Dedifferentiated amniotic fluid mesenchymal stem cell (primary cell): ENCODE measurements at regions not wholly inside any gene's neighbourhood (a gene's known extent, or its start where the extent isn't known, plus 50 kb on each side); places are given as distances from the start of the nearest gene placed in this dataset.
"Not testable (repeated sequence)": the region's sequence is repeated elsewhere in the genome, so short reads cannot be mapped to it uniquely, and the experiment has no call there.

Source experiments
- DNase-seq: peaks from one replicate; pipeline ENCODE4 v3.0.0-alpha.2; 2016; ENCODE audit errors: extremely low spot score

DNA sequence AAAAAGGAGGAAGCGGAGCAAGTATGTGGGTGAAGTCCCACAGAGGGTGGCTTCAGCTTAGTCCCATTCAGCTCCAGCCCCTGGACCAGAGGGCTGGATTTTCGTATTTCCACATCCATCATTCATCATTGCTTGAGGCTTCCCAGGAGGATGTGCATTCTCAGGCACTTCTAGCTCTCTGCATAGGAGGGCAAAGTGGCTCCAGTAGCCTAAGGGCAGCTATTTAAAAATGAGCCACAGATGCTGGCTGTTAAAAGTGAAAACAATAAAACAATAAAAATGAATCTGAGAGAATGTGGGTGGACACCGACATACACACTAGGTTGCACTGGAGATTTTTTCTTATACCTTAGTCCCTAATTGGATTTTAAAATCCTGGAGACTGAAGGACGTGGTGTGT lies 629.2 kb upstream of the ZNF385D start:
- no peak for DNase-seq

DNA sequence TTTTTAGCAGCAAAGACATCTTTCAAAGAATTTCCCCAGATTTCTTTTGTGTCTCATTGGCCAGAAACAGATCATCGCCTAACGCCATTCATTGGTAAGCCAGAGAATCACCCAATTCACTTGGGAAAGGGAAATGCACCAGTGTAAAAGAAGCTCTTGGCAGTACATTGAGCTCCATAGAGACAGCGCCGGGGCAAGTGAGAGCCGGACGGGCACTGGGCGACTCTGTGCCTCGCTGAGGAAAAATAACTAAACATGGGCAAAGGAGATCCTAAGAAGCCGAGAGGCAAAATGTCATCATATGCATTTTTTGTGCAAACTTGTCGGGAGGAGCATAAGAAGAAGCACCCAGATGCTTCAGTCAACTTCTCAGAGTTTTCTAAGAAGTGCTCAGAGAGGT lies 630.6 kb upstream of the ZNF385D start:
- not testable (repeated sequence) for DNase-seq

DNA sequence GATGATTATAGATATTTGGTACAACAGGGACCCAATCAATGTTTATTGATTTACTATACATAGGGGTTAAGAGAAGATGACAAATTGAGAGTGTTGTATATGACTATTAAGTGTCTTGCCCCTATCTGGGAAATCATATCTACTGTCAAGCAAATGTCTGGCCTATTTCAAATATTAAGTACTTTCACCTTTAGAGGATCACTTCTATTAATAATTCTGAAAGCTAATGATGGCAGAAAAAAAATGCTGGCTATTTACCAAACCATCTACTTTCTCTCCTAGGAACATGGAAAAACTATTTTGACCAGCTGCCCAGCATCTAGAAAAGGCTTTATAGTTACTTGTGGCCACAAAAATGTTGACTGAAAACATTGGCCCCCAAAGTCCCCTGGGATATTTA lies 632.3 kb upstream of the ZNF385D start:
- DNase-seq: no peak

DNA sequence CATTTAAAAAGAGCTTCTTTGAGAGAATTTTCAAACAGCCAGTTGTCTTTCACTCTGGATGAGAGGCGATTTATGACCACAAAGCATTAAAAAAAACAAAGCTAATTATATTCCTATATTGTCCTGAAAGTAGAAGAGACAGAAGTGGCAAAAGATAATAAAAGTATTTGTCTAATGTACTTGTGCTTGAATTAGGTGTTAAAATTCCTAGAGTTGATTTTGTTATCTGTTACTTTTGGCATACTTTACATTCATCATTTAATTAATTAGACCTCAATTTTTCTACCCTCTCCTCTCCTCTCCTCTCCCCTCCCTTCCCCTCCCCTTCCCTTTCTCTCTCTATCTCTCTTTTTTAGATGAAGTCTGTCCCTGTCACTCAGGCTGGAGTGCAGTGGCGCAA lies 635.1 kb upstream of the ZNF385D start:
- DNase-seq: no peak

DNA sequence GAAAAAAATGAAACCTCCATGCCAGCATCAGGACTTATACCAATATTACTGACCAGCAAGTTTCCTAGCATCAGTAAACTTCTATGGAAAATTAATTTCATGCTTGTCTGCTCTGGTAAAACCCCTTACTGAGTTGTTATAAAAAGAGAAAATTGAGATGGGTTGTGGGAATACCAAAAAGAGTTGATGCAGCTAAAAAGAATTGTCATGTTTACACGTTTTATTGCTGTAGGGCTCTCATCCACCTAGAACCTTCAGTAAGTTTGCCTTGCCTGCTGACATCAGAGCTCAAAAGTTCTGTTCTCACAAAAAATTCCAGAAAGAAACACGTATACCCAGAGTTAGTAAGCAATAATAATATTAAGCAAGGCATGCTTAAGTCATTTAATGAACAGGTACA lies 641.3 kb upstream of the ZNF385D start:
- DNase-seq: no peak

DNA sequence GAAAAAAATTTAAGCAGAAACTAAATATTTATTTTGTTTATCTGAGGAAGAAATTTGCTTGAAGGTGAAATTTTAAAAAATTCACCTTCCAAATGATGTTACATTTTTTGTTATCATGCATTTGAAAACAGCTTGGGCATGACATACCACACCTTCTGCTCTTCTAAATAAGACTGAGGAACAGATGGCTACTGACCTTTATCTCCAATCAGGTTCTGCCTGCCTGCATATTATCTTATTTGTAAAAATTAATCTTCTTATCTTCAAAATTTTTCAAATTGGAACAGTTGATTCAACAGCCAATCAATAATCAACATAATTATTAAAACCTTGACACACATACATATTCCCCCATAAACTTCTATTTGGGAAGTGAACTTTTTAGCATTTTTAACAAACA lies 641.8 kb upstream of the ZNF385D start:
- no peak for DNase-seq

DNA sequence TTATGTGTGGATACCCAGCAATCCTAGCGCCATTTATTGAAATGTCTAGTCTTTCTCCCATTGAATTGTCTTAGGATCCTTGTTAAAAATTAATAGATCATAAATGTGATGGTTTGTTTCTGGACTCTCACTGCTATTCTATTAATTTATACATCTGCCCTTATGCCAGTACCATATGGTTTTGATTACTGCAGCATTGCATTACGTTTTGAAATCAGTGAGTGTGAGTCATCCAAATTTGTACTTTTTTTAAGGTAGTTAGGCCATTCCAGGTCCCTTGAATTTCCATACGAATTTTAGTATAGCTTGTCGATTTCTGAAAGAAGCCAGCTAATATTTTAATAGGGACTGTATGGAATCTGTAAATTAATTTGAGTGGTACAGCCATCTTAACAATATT lies 648.6 kb upstream of the ZNF385D start:
- no peak for DNase-seq

DNA sequence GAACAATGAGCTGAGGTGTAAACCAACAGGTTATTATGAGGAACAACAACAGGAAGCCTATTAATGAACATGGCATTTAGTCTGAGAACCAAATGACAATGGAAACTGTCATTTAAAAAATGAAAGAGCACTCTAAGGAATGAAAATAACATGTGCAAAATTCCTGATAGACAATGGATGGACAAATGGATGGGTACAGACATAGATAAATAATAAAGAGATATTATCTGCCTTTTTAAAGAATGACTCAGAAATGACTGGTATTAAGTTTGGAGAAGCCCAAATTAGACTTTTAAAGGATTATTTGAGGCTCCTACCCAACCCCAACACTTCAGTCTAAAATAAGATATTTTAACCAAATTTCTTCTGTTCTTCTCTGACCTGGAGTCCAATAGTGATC lies 650.5 kb upstream of the ZNF385D start:
- no peak for DNase-seq

DNA sequence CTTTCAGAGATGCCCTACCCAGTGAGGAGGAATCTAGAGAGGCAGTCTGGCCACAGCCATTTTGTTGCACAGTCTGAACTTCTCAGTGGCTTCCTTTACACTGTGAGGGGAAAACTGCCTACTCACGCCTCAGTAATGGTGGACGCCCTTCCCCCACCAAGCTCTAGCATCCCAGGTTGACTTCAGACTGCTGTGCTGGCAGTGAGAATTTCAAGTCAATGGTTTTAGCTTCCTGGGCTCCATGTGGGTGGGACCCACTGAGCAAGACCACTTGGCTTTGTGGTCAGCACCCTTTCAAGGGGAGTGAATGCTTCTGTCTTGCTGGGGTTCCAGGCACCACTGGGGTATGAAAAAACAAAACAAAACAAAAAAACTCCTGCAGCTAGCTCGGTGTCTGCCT lies 663.2 kb upstream of the ZNF385D start:
- DNase-seq: no peak

DNA sequence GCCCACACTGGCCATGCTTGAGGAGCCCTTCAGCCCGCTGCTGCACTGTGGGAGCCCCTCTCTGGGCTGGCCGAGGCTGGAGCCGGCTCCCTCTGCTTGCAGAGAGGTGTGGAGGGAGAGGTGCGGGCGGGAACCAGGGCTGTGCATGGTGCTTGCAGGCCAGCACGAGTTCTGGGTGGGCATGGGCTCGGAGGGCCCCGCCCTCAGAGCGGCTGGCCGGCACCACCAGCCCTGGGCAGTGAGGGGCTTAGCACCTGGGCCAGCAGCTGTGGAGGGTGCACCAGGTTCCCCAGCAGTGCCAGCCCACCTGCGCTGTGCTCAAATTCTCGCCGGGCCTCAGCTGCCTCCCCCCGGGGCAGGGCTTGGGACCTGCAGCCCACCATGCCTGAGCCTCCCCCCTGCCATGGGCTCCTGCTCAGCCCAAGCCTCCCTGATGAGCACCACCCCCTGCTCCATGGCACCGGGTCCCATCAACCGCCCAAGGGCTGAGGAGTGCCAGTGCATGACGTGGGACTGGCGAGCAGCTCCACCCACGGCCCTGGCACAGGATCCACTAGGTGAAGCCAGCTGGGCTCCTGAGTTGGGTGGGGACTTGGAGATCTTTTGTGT lies 665.9 kb upstream of the ZNF385D start:
- DNase-seq: not testable (repeated sequence)

DNA sequence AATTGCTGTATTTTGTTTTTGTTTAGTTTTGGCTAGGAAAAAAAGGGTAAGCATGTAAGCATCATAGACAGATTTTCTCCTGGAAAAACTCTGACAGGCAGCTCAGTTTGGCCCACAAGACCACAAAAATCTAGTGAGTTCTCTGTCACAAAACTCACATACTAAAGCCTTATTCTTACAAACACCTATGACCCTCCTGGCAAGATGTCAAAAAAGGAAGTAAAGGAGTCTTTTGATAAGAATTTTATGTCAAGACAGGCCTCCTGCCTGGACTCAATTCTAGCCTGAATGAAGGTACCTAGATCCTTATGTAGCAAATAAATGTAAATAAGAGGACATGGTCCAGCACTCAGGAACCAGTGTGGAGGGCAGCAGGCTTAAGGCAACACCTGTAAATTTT lies 668.3 kb upstream of the ZNF385D start:
- no peak for DNase-seq

DNA sequence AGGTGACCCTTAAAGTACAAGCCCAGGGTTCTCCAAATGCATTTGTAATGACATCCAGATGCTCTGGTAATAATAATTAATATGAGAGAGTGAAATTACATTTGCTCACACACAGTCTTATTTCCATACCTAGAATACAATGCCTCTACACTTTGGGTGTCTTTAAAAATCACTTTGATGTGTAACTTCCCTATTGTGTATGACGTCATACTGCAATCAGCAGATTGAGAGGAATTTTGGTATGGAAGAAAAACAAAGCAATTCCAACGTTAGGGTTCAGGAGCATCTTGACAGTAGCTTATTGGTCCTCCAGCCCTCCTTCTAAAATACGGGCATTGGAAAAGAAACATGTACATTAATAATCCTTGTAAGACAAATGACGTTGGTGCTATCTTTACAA lies 670.6 kb upstream of the ZNF385D start:
- no peak for DNase-seq

DNA sequence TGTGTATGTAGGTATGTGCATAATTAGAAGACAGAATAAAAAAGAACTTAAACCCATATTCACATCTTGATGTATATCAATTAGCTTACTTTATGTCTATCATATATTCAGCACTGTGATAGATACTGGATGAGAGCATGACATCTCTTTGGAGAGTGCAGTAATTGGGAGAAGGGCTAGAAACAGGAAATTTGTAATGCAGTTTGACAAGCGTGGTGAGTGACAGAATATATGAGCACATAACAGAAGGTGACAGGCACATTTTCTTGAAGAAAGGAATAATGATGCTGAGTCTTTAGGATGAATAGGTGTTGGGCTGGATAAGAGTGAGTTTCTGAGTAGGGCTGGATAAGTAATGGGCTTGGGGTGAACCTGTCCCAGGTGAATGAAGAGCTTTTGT lies 680.3 kb upstream of the ZNF385D start:
- no peak for DNase-seq

DNA sequence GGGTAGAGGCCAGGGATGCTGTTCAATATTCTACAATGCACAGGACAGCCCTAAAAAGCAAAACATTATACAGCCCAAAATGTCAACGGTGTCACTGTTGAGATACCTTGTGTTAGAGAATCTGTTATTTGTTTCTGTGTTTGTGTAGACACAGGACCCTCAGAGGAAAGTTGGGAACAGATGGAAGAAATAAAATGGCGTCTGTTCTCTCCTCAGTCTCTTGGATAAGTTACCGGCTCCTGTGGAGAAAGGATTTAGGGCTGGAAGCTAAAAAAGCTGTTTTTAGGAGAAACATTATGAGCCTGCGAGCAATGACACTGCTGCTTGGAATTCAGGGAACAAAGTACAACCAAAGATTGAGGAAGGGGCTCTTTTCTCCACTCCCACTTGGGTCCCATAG lies 688.6 kb upstream of the ZNF385D start:
- no peak for DNase-seq

DNA sequence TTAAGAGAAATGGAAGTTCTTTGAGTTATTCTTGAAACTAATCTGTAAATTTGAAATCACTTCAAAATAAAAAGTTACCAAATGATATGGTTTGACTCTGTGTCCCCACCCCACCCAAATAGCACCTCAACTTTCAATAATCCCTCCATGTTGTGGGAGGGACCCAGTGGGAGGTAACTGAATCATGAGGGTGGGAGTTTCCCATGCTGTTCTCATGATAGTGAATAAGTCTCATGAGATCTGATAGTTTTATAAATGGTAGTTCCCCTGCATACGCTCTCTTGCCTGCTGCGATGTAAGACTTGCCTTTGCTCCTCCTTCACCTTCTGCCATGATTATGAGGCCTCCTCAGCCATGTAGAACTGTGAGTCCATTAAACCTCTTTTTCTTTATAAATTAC lies 690.7 kb upstream of the ZNF385D start:
- no peak for DNase-seq

DNA sequence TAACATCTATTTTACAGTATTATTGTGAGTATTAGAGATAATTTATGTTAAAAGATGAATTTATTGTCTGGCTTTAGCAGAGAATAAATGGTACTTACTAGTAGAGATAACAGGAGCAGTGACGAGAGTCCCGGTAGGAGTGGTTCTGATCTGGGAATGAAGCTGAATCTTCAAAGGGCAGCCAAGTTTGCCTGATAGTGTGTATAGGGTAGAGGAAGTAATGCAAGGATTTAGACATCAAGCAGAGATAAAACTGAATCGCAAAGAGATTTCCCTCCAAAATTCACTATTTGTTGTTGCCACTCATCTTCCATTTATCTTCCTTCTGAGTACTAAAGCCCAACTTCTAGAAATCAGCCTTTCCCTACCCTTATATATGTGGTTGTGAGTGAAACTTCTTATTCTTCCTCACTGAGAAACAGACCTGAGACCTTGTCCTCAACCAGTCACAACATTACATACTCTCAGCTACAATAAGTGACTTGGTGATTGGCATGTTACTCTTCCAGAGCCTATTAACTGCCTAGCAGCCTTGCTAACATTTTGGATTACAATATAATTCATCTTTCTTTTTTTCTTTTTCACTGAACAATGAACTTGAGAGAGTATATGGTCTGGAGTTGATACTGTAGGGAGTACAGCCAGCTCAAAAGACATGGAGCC lies 692.7 kb upstream of the ZNF385D start:
- no peak for DNase-seq

DNA sequence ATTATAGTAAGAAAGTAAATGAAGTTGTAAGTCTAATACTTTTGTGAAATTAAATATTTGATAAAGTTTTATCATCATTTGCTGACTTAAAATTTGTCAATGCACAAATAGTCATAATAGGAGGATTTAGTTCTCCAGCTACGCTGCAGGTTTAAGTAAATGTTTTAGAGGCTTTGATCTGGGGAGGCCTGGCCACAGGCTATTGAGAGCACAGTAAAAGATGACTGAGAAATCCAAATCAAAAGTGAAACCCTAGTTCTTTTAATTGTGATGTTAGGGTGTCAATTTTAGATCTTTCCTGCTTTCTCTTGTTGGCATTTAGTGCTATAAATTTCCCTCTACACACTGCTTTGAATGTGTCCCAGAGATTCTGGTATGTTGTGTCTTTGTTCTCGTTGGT lies 694.3 kb upstream of the ZNF385D start:
- not testable (repeated sequence) for DNase-seq

DNA sequence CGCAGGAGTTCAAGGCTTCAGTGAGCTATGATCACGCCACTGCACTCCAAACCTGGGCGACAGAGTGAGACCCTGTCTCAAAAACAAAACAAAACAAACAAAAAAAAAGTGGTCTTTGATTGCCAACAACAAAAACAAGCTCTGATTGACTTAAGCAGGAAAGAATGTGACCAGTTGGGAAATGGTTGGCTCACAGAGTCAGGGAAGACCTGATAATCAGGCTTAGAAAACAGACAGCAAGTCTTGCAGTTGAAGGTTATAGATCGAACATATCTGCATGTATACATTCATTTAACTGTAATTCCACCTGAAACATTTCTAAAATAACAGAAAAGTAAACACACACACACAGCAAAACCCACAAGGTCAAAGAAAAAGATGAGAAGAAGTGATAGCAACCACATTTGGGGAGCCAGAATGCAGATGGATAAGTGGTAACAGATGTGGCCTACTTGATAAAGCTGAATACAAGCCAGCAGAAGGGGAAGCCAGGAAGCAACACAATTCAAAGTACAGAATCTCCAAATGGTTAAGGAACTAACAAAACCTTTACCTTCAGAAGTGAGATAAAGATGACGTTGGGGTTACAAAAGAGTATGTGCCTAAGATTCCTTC lies 699.9 kb upstream of the ZNF385D start:
- DNase-seq: no peak

DNA sequence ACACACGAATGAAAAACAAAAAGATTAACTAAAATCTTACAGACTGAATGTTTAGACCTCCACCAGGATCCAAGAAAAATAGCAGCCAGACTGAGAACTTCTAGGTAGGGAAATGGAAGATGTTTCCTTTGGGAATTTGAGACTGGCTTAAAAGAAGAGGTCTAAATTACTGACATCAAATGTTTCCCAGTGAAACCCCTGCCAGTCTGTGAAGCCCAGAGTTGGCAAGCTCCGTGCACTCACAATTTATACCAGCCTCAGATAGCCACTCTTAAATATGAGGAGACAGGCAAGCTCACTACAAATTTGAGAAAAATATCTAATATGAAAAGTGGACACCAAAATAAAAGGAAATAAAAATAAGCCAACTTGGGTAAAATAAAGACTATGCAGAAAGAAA lies 700.5 kb upstream of the ZNF385D start:
- no peak for DNase-seq

DNA sequence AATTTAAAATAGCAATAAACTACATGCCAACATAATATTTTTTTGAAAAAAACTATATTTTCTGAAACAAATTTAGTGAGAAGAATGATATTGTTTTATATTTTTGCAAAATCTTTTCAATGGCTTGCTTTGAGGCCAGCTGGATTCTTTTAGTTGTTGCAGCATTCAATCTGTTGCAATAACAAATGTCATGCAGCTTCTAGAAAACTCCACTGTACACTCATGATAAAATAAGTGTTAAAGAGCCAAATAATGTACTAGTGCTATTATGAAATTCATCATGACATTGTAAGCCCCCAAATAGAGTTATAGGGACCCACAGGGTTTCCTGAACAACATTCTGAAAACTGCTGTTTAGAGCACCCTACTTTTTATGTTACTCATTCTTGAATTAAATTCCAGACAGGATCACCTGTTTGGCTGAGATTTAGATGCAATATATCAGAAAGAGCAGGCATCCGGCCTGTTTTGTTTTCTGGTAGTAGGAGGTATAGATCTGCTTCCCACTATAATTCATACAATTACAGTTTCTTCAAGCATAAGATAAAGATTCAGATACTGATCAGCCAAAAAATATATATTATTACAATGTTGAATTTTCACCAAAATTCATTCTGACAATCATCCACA lies 703.0 kb upstream of the ZNF385D start:
- DNase-seq: no peak

DNA sequence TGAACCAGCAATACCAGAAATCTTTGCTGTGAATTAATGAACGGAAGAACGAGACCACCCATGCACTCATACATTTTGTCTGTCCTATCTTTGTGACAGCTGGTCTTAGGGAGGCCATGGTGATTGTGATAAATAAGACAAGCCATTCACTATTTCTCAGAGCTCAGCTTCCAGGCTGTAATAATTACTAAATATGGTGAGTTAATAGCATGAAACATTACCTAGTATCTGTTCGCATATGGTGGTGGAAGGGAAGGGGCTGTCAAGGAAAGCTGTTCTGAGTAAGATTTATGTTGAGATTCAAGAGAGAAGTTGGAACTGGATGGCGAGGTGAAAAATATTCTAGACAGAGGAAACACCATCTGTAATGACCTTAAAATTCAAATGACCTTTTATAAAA lies 719.0 kb upstream of the ZNF385D start:
- no peak for DNase-seq

DNA sequence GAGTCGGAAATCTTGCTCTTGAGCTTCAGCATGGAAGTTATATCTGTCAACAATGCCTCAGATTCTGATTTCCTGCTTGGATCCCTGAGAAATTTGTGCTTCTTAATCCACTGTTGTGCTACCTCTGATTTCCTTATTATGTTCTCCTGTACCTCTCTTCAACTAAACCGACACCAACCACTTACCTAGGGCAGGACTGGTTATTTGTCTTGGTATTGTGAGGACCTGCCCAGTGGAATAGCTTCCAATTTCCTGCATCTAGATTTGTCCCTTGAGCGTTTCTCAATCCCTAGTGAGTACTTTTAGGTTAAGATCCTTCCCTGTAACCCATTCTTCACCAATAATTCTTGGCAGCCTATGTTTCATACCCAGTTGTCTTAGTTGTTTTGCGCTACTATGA lies 720.5 kb upstream of the ZNF385D start:
- no peak for DNase-seq
